ENCODE measurements at regions not wholly inside any gene's neighbourhood (a gene's known extent, or its start where the extent isn't known, plus 50 kb on each side); places are given as distances from the start of the nearest gene placed in this dataset.

- TF ChIP-seq CTCF (IDR thresholded peaks at IDR 0.05; ENCODE audit: low read depth, low read length) (no peak), MAX (IDR thresholded peaks at IDR 0.05; ENCODE audit: low read depth, low read length) (no peak), POLR2A (IDR thresholded peaks at IDR 0.05; ENCODE audit: extremely low read depth, insufficient read length) (no peak), MYC (IDR thresholded peaks at IDR 0.05; ENCODE audit: low read depth, low read length) (no peak)
- DNase-seq (ENCODE audit: low read depth): no peak
- H3K4me3 ChIP-seq (ENCODE audit: low read depth, low read length): no peak overlapping the region
Measured at GRCh38 chr14:83993545-83993944, 1536.4 kb upstream of the FLRT2 start.

- H3K4me3 ChIP-seq (ENCODE audit: low read depth, low read length): no peak overlapping the region
- DNase-seq (ENCODE audit: low read depth): no peak
- TF ChIP-seq CTCF (IDR thresholded peaks at IDR 0.05; ENCODE audit: low read depth, low read length) (no peak), MAX (IDR thresholded peaks at IDR 0.05; ENCODE audit: low read depth, low read length) (no peak), POLR2A (IDR thresholded peaks at IDR 0.05; ENCODE audit: extremely low read depth, insufficient read length) (no peak), MYC (IDR thresholded peaks at IDR 0.05; ENCODE audit: low read depth, low read length) (no peak)
Measured at GRCh38 chr14:83994020-83994419, 1535.9 kb upstream of the FLRT2 start.

- TF ChIP-seq CTCF (IDR thresholded peaks at IDR 0.05; ENCODE audit: low read depth, low read length) (no peak), POLR2A (IDR thresholded peaks at IDR 0.05; ENCODE audit: extremely low read depth, insufficient read length) (no peak), MAX (IDR thresholded peaks at IDR 0.05; ENCODE audit: low read depth, low read length) (no peak), MYC (IDR thresholded peaks at IDR 0.05; ENCODE audit: low read depth, low read length) (no peak)
- no peak overlapping the region for H3K4me3 ChIP-seq (ENCODE audit: low read depth, low read length)
- no peak for DNase-seq (ENCODE audit: low read depth)
Measured at GRCh38 chr14:84001023-84001422, 1528.9 kb upstream of the FLRT2 start.

GRCh38 chr14:84003346-84003745 lies 1526.6 kb upstream of the FLRT2 start:
- H3K4me3 ChIP-seq (ENCODE audit: low read depth, low read length): no peak overlapping the region
- no peak for TF ChIP-seq MYC (IDR thresholded peaks at IDR 0.05; ENCODE audit: low read depth, low read length)
- no peak for TF ChIP-seq MAX (IDR thresholded peaks at IDR 0.05; ENCODE audit: low read depth, low read length)
- no peak for TF ChIP-seq CTCF (IDR thresholded peaks at IDR 0.05; ENCODE audit: low read depth, low read length)
- TF ChIP-seq POLR2A (IDR thresholded peaks at IDR 0.05; ENCODE audit: extremely low read depth, insufficient read length): no peak
- DNase-seq (ENCODE audit: low read depth): no peak

DNA sequence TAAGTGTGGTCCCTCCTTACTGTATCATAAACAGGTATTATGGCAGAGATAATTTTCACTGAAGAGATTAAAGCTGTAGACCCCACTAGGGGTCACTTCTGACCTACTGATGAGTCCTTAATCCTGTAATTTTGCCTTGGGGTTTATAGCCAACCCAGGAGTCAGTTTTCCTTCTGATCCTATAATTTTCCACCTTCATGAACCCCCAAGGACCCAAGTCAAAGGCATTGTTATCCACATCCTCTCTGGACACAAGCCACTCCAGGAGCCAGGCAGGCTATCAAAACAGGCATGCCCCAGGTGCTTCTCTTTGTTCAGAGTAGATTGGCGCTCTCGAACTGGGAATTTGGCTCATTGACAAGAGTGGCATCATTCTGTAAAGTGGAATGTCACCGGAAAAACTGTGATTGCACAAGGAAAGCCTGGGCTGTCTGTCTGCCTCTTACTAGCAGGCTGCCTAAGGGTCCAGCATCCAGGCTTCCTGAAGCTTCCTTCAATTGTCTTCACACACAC lies 1523.2 kb upstream of the FLRT2 start:
- no peak for DNase-seq (ENCODE audit: low read depth)
- H3K4me3 ChIP-seq (ENCODE audit: low read depth, low read length): no peak overlapping the region
- no peak for TF ChIP-seq MYC (IDR thresholded peaks at IDR 0.05; ENCODE audit: low read depth, low read length)
- TF ChIP-seq POLR2A (IDR thresholded peaks at IDR 0.05; ENCODE audit: extremely low read depth, insufficient read length): no peak
- TF ChIP-seq MAX (IDR thresholded peaks at IDR 0.05; ENCODE audit: low read depth, low read length): no peak

DNA sequence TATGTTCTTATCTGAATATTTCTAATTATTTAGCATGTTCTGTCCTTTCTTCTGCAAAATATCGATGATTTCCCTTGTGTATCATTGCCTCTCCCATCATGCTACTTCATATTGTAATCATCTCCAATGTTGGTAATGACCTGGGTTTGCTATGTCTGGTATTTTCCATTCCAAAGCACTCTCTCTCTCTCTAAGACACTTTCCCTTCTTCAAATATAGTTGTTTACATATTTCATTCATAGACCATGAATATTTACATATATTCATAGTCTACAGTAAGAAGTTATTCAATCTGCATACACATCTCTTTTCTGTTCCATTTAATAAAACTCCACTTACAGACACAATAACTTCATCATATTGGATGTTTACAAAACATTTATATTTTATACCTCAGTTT lies 1516.5 kb upstream of the FLRT2 start:
- no peak for TF ChIP-seq MYC (IDR thresholded peaks at IDR 0.05; ENCODE audit: low read depth, low read length)
- H3K4me3 ChIP-seq (ENCODE audit: low read depth, low read length): no peak overlapping the region
- DNase-seq (ENCODE audit: low read depth): no peak

DNA sequence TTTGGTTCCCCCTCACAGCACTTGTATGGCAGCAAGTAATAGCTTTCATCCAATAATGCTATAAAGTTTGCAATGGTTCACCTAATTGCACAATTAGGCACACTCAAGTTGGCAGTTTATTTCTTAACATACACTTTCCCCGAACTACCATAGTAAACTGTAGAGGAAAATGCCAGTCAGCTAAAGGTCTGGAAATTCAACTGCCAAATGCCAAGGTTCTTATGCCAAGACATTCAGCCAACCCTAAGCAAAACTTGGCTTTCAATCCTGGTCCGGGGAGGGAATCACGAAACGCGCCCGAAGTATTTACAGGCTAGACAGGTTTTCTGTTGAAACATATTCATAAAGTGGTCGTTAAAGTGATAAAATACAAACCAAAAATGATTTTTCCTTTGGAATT lies 1512.4 kb upstream of the FLRT2 start:
- DNase-seq (ENCODE audit: low read depth): no peak
- no peak for TF ChIP-seq MAX (IDR thresholded peaks at IDR 0.05; ENCODE audit: low read depth, low read length)
- TF ChIP-seq MYC (IDR thresholded peaks at IDR 0.05; ENCODE audit: low read depth, low read length): no peak
- TF ChIP-seq CTCF (IDR thresholded peaks at IDR 0.05; ENCODE audit: low read depth, low read length): no peak
- no peak for TF ChIP-seq POLR2A (IDR thresholded peaks at IDR 0.05; ENCODE audit: extremely low read depth, insufficient read length)
- no peak overlapping the region for H3K4me3 ChIP-seq (ENCODE audit: low read depth, low read length)

Data from NB4 (cell line).